Keratinocyte (primary cell): ENCODE measurements at regions not wholly inside any gene's neighbourhood (a gene's known extent, or its start where the extent isn't known, plus 50 kb on each side); places are given as distances from the start of the nearest gene placed in this dataset.

Source experiments
- CTCF ChIP-seq, 3 experiments: IDR thresholded peaks in 1 of 3; conservative IDR thresholded peaks in 1 of 3; optimal IDR thresholded peaks in 1 of 3; 2 replicates in 2 of 3; 3 replicates in 1 of 3; pipeline versions ENCODE3 to v1.5.1; 2011; ENCODE audit warnings: low read length in 3 of 3, mild to moderate bottlenecking in 3 of 3, moderate library complexity in 2 of 3, control low read depth in 1 of 3, inconsistent platforms in 1 of 3; ENCODE audit not compliant: insufficient read depth in 2 of 3; ENCODE audit errors: extremely low read depth in 1 of 3
- EZH2 ChIP-seq: IDR thresholded peaks from one replicate; pipeline ENCODE4 v1.6.1; 2012; ENCODE audit warnings: inconsistent platforms, mild to moderate bottlenecking, low read length, moderate library complexity

DNA sequence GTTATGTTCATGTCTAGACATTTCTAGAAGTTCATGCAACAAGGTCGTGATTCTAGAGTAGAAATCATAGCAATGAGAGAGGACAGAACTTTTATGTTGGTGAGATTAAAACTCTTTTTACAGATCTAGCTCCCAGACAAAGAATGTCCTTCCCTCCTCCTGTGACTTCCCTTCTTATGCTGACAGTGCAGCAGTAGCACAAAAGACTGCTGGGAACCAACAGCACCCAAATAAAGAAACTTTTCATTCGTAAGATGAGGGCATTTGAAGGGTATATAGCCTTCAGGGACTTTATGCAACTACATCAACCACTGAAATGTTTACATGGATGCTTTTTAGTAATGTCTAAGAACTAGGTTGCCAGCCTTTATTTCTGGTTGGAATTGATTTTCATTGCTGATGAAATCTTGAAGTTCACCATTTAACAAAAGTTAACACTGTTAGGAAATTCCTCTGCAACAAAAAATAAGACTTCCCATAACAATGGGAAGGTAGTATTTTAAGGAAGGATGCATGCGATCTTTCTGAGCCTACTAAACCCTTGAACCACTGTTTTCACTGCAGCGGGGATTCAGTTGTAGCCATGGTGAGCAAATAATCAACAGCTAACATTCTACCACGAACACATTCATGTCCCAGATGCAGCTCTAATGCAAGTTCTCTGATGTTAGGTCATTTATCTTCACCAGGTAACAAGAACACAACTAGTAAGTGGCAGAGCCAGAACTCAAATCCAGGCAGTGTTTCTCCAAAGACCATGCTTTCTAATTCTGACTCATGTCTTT lies 672.8 kb downstream of the PTPRC start:
- no peak for TF ChIP-seq CTCF (optimal IDR thresholded peaks at IDR 0.05 in 1 of 3, IDR thresholded peaks at IDR 0.05 in 1 of 3, conservative IDR thresholded peaks at IDR 0.05 in 1 of 3; ENCODE audit: extremely low read depth in 1 of 3, insufficient read depth in 2 of 3, low read length in 3 of 3)
- no peak for TF ChIP-seq EZH2
